IMR-90 (cell line): ENCODE measurements at regions not wholly inside any gene's neighbourhood (a gene's known extent, or its start where the extent isn't known, plus 50 kb on each side); places are given as distances from the start of the nearest gene placed in this dataset.

Experiments
- ATAC-seq: fragments of 200-7000 bp; cut with Tn5 transposase; 2 replicates; pipeline ENCODE4 v1.9.1; 2020; ENCODE audit warnings: low read depth, mild to moderate bottlenecking, moderate library complexity
- BruUV-seq: library from RNA; stranded (reverse); fragments of 400-500 nt; replicated peaks from 2 replicates; lab custom pipeline; 2021; lab: Mats Ljungman, UMichigan
- CTCF ChIA-PET: fragments of 300-600 bp; formaldehyde crosslinking; extraction: SDS; loops from one replicate; lab custom pipeline; 2021; ENCODE audit warnings: antibody characterized with exemption; lab: Yijun Ruan, JAX
- POLR2A ChIA-PET: fragments of 300-600 bp; sonication (Branson Sonifier 250); formaldehyde crosslinking; loops from one replicate; lab custom pipeline; 2022; ENCODE audit warnings: antibody characterized with exemption; ENCODE audit not compliant: unreplicated experiment; lab: Charles Lee
- DNase-seq: peaks from one replicate; pipeline ENCODE4 v3.0.0; 2013
- H2AFZ ChIP-seq: replicated peaks from 2 replicates; pipeline ENCODE3; 2013; ENCODE audit warnings: low read length, mild to moderate bottlenecking; ENCODE audit not compliant: poor library complexity
- H2AK5ac ChIP-seq: 2 replicates; pipeline ENCODE4 v1.6.1; 2013; ENCODE audit warnings: low read depth, low read length, inconsistent platforms
- H2AK9ac ChIP-seq: replicated peaks from 2 replicates; pipeline ENCODE3; 2013; ENCODE audit warnings: mild to moderate bottlenecking, low read depth, low read length, moderate library complexity; ENCODE audit not compliant: poor library complexity
- H2BK120ac ChIP-seq: 2 replicates; pipeline ENCODE4 v1.6.1; 2013; ENCODE audit warnings: low read depth, low read length, inconsistent platforms
- H2BK15ac ChIP-seq: 3 replicates; pipeline ENCODE4 v1.6.1; 2013; ENCODE audit warnings: low read depth, low read length, inconsistent platforms
- H2BK20ac ChIP-seq: 2 replicates; pipeline ENCODE4 v1.6.1; 2013; ENCODE audit warnings: low read depth, mild to moderate bottlenecking, inconsistent platforms, low read length, moderate library complexity
- H2BK5ac ChIP-seq: 2 replicates; pipeline ENCODE4 v1.6.1; 2013; ENCODE audit warnings: mild to moderate bottlenecking, low read depth, low read length, inconsistent platforms; ENCODE audit not compliant: poor library complexity, severe bottlenecking
- H3K14ac ChIP-seq: replicated peaks from 2 replicates; pipeline ENCODE4 v1.6.1; 2013; ENCODE audit warnings: low read depth, low read length, inconsistent platforms
- H3K18ac ChIP-seq: 2 replicates; pipeline ENCODE4 v1.6.1; 2013; ENCODE audit warnings: low read depth, low read length, control low read depth
- H3K23ac ChIP-seq: 2 replicates; pipeline ENCODE4 v1.6.1; 2013; ENCODE audit warnings: low read depth, low read length, inconsistent platforms
- H3K27ac ChIP-seq: 2 replicates; pipeline ENCODE4 v1.5.1; 2013; ENCODE audit warnings: mild to moderate bottlenecking, control low read depth, low read length; ENCODE audit not compliant: insufficient read depth
- H3K27me3 ChIP-seq: 2 replicates; pipeline ENCODE4 v1.6.1; 2013; ENCODE audit warnings: low read length; ENCODE audit not compliant: control insufficient read depth, insufficient read depth
- H3K36me3 ChIP-seq: 2 replicates; pipeline ENCODE4 v1.6.1; 2013; ENCODE audit warnings: low read length, mixed read lengths; ENCODE audit not compliant: control insufficient read depth, insufficient read depth
- H3K4ac ChIP-seq: 2 replicates; pipeline ENCODE4 v1.6.1; 2013; ENCODE audit warnings: low read depth, low read length, inconsistent platforms
- H3K4me1 ChIP-seq: 2 replicates; pipeline ENCODE4 v1.6.1; 2013; ENCODE audit warnings: low read length, mixed read lengths; ENCODE audit not compliant: control insufficient read depth, insufficient read depth
- H3K4me2 ChIP-seq: 2 replicates; pipeline ENCODE4 v1.6.1; 2013; ENCODE audit warnings: low read depth, mild to moderate bottlenecking, control low read depth, low read length, moderate library complexity
- H3K4me3 ChIP-seq: 2 replicates; pipeline ENCODE4 v1.5.1; 2013; ENCODE audit warnings: low read depth, mild to moderate bottlenecking, control low read depth, low read length, moderate library complexity; ENCODE audit not compliant: insufficient read depth
- H3K56ac ChIP-seq: 2 replicates; pipeline ENCODE4 v1.6.1; 2013; ENCODE audit warnings: low read length, inconsistent platforms; ENCODE audit not compliant: insufficient read depth; ENCODE audit errors: extremely low read depth
- H3K79me1 ChIP-seq, 2 experiments: 2 replicates each; pipeline ENCODE4 v1.6.1; 2013; ENCODE audit warnings: low read length in 2 of 2, inconsistent platforms in 1 of 2, low read depth in 1 of 2
- H3K9ac ChIP-seq: 2 replicates; pipeline ENCODE4 v1.6.1; 2013; ENCODE audit warnings: low read depth, low read length, control low read depth
- H3K9me1 ChIP-seq: 2 replicates; pipeline ENCODE4 v1.6.1; 2013; ENCODE audit warnings: low read length, inconsistent platforms; ENCODE audit not compliant: insufficient read depth
- H3K9me3 ChIP-seq: 2 replicates; pipeline ENCODE4 v1.6.1; 2013; ENCODE audit warnings: low read length; ENCODE audit not compliant: control insufficient read depth, insufficient read depth
- H4K20me1 ChIP-seq: 2 replicates; pipeline ENCODE4 v1.6.1; 2013; ENCODE audit warnings: low read length, inconsistent platforms; ENCODE audit not compliant: insufficient read depth
- H4K5ac ChIP-seq: 2 replicates; pipeline ENCODE4 v1.6.1; 2013; ENCODE audit warnings: mild to moderate bottlenecking, low read depth, low read length, control low read depth
- H4K8ac ChIP-seq, 2 experiments: 2 replicates each; pipeline ENCODE4 v1.6.1; 2013; ENCODE audit warnings: low read depth in 2 of 2, low read length in 2 of 2, control low read depth in 1 of 2, inconsistent platforms in 1 of 2
- H4K91ac ChIP-seq: 2 replicates; pipeline ENCODE4 v1.6.1; 2013; ENCODE audit warnings: low read depth, low read length, inconsistent platforms; ENCODE audit not compliant: insufficient read depth
- BHLHE40 ChIP-seq: fragments of 150-350 bp; IDR thresholded peaks from 2 replicates; pipeline ENCODE4 v1.6.1; 2016; ENCODE audit warnings: mild to moderate bottlenecking, low read depth, low read length
- CEBPB ChIP-seq: IDR thresholded peaks from 2 replicates; pipeline ENCODE4 v1.6.1; 2012; ENCODE audit warnings: low read depth, low read length, improper control_type of control experiment
- CHD1 ChIP-seq: IDR thresholded peaks from 2 replicates; pipeline ENCODE4 v1.6.1; 2012; ENCODE audit warnings: low read depth, low read length, improper control_type of control experiment
- CTCF ChIP-seq: conservative IDR thresholded peaks from 2 replicates; pipeline ENCODE4 v1.5.1; 2012; ENCODE audit warnings: mild to moderate bottlenecking, low read depth, low read length, improper control_type of control experiment
- ELK1 ChIP-seq: fragments of 150-350 bp; IDR thresholded peaks from 2 replicates; pipeline ENCODE4 v1.6.1; 2016; ENCODE audit warnings: low read depth, mild to moderate bottlenecking, low read length, moderate library complexity, borderline replicate concordance
- FOS ChIP-seq: fragments of 150-350 bp; IDR thresholded peaks from 2 replicates; pipeline ENCODE4 v1.6.1; 2016; ENCODE audit warnings: low read depth, low read length
- MAFK ChIP-seq: IDR thresholded peaks from 2 replicates; pipeline ENCODE4 v1.6.1; 2012; ENCODE audit warnings: low read depth, low read length, improper control_type of control experiment
- MAZ ChIP-seq: IDR thresholded peaks from 2 replicates; pipeline ENCODE4 v1.6.1; 2012; ENCODE audit warnings: low read depth, mild to moderate bottlenecking, low read length, improper control_type of control experiment, moderate library complexity, borderline replicate concordance
- MXI1 ChIP-seq: IDR thresholded peaks from 2 replicates; pipeline ENCODE4 v1.6.1; 2012; ENCODE audit warnings: low read depth, mild to moderate bottlenecking, low read length, moderate library complexity, borderline replicate concordance
- NFE2L2 ChIP-seq: fragments of 150-350 bp; IDR thresholded peaks from 2 replicates; pipeline ENCODE4 v1.6.1; 2016; ENCODE audit warnings: low read depth, mild to moderate bottlenecking, low read length
- POLR2A ChIP-seq: IDR thresholded peaks from 2 replicates; pipeline ENCODE4 v1.6.1; 2012; ENCODE audit warnings: mild to moderate bottlenecking, low read depth, low read length
- RAD21 ChIP-seq: IDR thresholded peaks from 2 replicates; pipeline ENCODE4 v1.6.1; 2012; ENCODE audit warnings: low read length, improper control_type of control experiment
- RCOR1 ChIP-seq: IDR thresholded peaks from 2 replicates; pipeline ENCODE4 v1.6.1; 2012; ENCODE audit warnings: mild to moderate bottlenecking, low read length, improper control_type of control experiment; ENCODE audit not compliant: insufficient replicate concordance
- RFX5 ChIP-seq: IDR thresholded peaks from 2 replicates; pipeline ENCODE4 v1.8.0; 2012; ENCODE audit warnings: low read depth, mild to moderate bottlenecking, low read length, moderate library complexity
- SMC3 ChIP-seq: fragments of 150-350 bp; IDR thresholded peaks from 2 replicates; pipeline ENCODE4 v1.6.1; 2016; ENCODE audit warnings: low read depth, mild to moderate bottlenecking, antibody characterized with exemption, low read length, moderate library complexity
- USF2 ChIP-seq: fragments of 150-350 bp; IDR thresholded peaks from 2 replicates; pipeline ENCODE4 v1.6.1; 2017; ENCODE audit warnings: mild to moderate bottlenecking, antibody characterized with exemption, low read length, low read depth
- WGBS, 2 experiments: methylation state at CpG; one replicate each; pipeline versions ENCODE4 v1.1.5 to v1.1.7; 2013; ENCODE audit warnings: missing lambda C conversion rate in 2 of 2; ENCODE audit not compliant: insufficient read length in 1 of 2; ENCODE audit errors: extremely low coverage in 2 of 2; 5-methylcytosine and 5-hydroxymethylcytosine counted together
- dilution Hi-C: fragments of 300-500 bp; cut with HindIII; formaldehyde crosslinking; loops from one replicate; pipeline ENCODE4 v1.14.3; 2018; ENCODE audit warnings: low sequenced_read_pairs; ENCODE audit not compliant: unreplicated experiment
- in situ Hi-C: fragments of 300-500 bp; cut with MboI; formaldehyde crosslinking; loops from 3 replicates; pipeline ENCODE4 v1.14.3; 2019; ENCODE audit warnings: low sequenced_read_pairs, inconsistent platforms, mixed read lengths
- intact Hi-C: fragments of 100-400 bp; cut with micrococcal nuclease; formaldehyde crosslinking; loops from 2 replicates; pipeline ENCODE4 v1.10.0; 2022

- Histone ChIP-seq H4K91ac (no peak overlapping the region), H2AK5ac (no peak overlapping the region), H3K36me3 (no peaks in the 10 kb centered on the region), H3K4ac (no peak overlapping the region), H3K56ac (no peak overlapping the region), H3K27ac (no peak overlapping the region), H3K4me1 (no peaks in the 10 kb centered on the region), H3K4me2 (no peak overlapping the region), H3K18ac (no peak overlapping the region), H4K5ac (no peak overlapping the region), H4K20me1 (no peaks in the 10 kb centered on the region), H4K8ac (no peak overlapping the region), H3K79me1 (no peaks in the 10 kb centered on the region), H3K9ac (no peak overlapping the region), H2AK9ac (no peak overlapping the region), H2AFZ (no peak overlapping the region), H3K9me1 (no peaks in the 10 kb centered on the region), H2BK15ac (no peak overlapping the region), H3K27me3 (peaks cover 11% of the 10 kb centered on the region), H3K14ac (no peak overlapping the region), H3K9me3 (no peaks in the 10 kb centered on the region), H2BK20ac (no peak overlapping the region), H3K23ac (no peak overlapping the region), H2BK120ac (no peak overlapping the region), H3K4me3 (no peak overlapping the region), H2BK5ac (no peak overlapping the region)
- dilution Hi-C loops (no loop called here), intact Hi-C loops (no loop called here), in situ Hi-C loops (no loop called here)
- TF ChIP-seq MAFK (no peak), POLR2A (no peak), RCOR1 (no peak), MXI1 (no peak), RFX5 (no peak), RAD21 (no peak), CEBPB (no peak), FOS (no peak), MAZ (no peak), NFE2L2 (no peak), CHD1 (no peak), CTCF (no peak), USF2 (no peak), ELK1 (no peak), SMC3 (no peak), BHLHE40 (no peak)
- no peak for DNase-seq
- no TSS peak for BruUV-seq
- whole genome bisulfite sequencing, 2 experiments, result no CpG with 5 or more reads among the region's 2 CpGs
- ATAC-seq, result no peak
- CTCF ChIA-PET, result no interaction called here
- POLR2A ChIA-PET, result no interaction called here
These were observed 92.2 kb upstream of the SEC11C start for GRCh38 chr18:59047321-59048047.
